Activated CD8-positive, alpha-beta memory T cell treated with anti-CD3 and anti-CD28 coated beads for 48 hours (primary cell): ENCODE measurements at regions not wholly inside any gene's neighbourhood (a gene's known extent, or its start where the extent isn't known, plus 50 kb on each side); places are given as distances from the start of the nearest gene placed in this dataset.

Source experiments
- DNase-seq, 3 experiments: peaks; one replicate each; pipeline ENCODE4 v3.0.0-alpha.2; 2020; ENCODE audit warnings: low read depth in 2 of 3, low spot score in 2 of 3

- DNase-seq, result no peak
Measured at GRCh38 chr3:31004025-31004678, 109.7 kb upstream of the GADL1 start.

- no peak for DNase-seq
Measured at GRCh38 chr3:31008994-31009393, 114.5 kb upstream of the GADL1 start.

DNA sequence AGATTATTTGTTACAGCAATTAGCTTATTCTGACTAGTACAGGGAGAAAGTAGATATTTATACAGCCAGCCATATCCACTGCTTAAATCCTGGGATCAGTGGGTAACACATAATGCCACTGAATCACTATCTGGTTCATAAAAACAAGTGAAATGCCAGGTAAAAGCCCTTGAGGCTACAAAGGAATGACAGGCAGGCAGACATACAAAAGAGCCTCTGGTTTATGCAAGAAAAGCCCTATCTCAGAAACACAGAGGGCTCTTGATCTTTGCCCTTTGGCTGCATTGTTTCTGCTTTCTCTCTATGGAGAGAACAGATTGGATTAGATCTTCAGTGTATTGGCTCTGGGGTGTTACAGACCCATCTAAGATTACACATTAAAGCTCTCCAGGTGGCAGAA is 115.4 kb upstream of the GADL1 start:
- no peak for DNase-seq

GRCh38 chr3:31010491-31010890 is 116.0 kb upstream of the GADL1 start:
- DNase-seq, result no peak

DNA sequence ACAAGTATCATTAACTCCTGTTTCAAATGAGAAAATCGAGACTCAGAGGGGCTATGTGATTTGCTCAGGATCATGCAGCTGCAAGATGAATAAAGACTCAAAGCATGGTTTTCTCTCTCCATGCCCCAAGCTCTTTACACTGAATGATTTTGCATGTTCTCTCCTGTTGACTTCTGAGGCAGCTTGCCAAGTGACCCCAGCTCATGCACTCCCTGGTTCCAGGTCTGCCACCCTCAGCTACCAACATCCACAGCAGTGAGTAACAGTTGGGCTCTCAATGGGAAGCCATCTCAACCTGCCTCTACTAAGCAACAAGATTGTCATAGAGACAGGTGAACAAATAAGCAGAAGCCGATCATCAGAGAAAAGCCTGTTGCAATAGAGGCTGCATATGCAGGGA is 116.9 kb upstream of the GADL1 start:
- no peak for DNase-seq

DNA sequence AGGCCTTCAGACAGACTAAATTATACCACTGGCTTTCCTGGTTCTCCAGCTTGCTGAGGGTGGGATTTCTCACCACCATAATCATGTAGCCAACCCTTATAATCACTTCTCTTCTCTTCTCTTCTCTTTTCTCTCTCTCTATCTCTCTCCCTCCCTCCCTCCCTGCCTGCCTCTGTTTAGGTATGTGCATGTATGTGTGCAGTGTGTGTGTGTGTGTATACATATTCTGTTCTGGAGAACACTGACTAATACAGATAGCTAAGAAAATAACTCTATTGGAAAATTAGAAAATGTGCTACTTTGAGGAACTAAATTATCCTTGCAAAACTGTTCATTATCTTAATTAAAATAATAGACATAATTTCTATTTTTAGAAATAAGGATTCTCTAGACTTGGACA is 118.6 kb upstream of the GADL1 start:
- no peak for DNase-seq

DNA sequence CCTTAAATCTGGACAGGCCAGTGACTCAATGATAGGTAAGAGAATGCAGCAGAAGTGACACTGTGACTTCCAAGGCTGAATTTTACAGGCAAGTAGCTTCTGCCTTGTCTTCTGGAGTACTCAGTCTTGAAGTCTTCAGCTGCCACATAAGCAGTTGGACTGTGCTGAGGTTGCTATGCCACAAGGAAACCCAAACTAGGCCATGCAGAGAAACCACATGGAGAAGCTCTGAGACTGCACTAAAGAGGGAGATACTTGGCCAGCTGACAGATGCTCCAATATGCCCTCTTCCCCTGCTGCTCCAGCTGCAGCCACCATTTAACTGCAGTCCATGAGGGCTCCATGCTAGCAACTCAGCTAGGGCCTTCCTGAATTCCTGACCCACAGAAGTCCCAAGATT is 119.4 kb upstream of the GADL1 start:
- DNase-seq, result no peak

- no peak for DNase-seq
Measured at GRCh38 chr3:31014317-31015040, 120.0 kb upstream of the GADL1 start.

DNA sequence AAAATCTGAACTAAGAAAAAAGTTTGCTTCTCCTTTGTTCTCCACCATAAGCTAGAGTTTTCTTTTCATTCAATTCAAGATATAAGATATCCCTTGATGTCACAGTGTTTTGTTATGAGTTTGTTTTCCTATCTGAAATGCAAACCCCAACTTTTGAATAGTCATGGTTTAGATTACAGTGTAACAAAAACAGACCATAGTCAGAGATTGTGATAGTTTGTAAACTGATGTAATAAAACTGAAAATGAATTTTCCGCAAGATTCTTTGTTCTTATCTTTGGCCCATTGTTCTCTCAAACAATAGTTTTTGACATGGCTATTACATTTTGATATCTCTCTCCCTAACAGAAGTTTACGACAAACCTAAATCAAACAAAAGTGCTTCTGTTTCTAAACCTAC is 121.7 kb upstream of the GADL1 start:
- no peak for DNase-seq

DNA sequence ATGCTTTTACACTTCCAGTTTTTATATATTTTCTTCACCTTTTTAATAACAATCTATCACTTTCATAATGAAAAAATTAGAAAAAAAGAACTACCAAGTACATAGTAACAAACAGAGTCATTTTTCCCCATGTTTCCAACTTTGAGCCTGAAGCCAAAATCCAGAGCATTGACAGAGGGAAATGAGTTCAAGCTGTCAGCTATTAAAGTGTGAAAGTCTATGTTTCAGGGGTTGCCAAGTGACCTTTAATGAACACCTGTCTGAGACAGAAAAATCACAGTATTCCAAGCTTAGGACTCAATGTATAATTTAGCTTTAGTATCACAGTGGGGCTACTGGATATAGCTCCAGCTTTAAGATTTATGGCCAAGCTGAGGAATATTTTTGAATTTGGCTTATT is 128.3 kb upstream of the GADL1 start:
- DNase-seq, result no peak

- DNase-seq, result no peak
Measured at GRCh38 chr3:31025541-31025940, 131.1 kb upstream of the GADL1 start.

GRCh38 chr3:31027191-31027761 is 132.8 kb upstream of the GADL1 start:
- no peak for DNase-seq

- DNase-seq, result no peak
Measured at GRCh38 chr3:31027914-31028313, 133.5 kb upstream of the GADL1 start.

DNA sequence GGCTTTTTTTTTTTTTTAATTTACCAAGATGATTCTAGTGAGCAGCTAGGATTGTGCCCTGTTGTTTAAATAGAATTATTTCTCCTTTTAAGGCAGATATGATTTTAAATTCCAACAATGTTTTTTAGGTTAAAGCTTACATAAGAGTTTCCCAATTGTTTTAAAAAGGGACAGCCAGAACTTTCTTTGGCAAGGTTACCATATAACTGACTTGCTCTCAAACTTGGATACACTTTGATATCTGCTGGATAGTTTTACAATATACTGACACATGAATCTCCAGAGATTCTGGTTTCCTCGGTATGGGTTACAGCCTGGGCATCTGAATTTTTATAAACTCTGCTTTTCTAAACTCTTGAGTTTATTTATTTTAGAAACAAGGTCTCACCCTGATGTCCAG is 134.3 kb upstream of the GADL1 start:
- no peak for DNase-seq

- no peak for DNase-seq
Measured at GRCh38 chr3:31029706-31030105, 135.2 kb upstream of the GADL1 start.

- DNase-seq, result no peak
Measured at GRCh38 chr3:31035681-31036080, 141.2 kb upstream of the GADL1 start.

GRCh38 chr3:31038086-31038739 is 143.8 kb upstream of the GADL1 start:
- no peak for DNase-seq

- DNase-seq, result no peak
Measured at GRCh38 chr3:31039145-31039544, 144.7 kb upstream of the GADL1 start.

GRCh38 chr3:31041161-31041978 is 146.9 kb upstream of the GADL1 start:
- DNase-seq, result no peak

DNA sequence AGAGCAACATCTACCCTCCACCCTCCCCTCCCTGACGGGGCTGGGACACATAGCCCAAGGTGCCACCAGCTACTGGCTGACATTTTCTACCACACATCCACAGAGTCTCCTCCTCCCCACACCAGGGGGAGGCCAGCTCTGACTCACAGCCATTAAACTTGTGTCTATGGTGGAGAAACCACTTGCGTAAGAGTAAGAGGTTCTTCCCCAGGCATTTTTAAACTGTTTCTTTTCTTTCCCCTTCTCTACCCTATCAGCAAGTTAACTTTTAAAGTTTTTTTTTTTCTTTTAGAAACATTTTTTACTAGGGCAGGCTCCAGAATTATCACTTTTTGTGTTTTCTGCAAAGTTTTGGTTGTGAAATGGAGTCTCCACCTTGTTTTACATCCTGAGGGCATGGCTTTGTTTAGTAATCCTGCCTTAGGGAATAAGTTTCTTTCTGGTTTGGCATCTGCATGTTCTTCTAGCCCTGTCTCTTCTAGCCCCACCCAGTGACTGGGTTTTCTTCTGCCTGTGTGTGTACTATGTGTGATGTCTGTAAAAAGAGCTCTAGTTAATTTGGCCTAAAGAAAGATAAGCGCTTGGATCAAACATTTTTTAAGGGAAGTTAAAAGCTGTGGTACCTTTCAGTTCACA is 148.8 kb upstream of the GADL1 start:
- DNase-seq, result no peak

GRCh38 chr3:31047673-31048072 is 153.2 kb upstream of the GADL1 start:
- DNase-seq, result no peak
